Tibial artery (tissue), 4 donors: ENCODE measurements at regions not wholly inside any gene's neighbourhood (a gene's known extent, or its start where the extent isn't known, plus 50 kb on each side); places are given as distances from the start of the nearest gene placed in this dataset.
"Not testable (repeated sequence)": the region's sequence is repeated elsewhere in the genome, so short reads cannot be mapped to it uniquely, and the experiment has no call there.

Source experiments
- DNase-seq, 2 donors: peaks; one replicate each; pipeline ENCODE4 v3.0.0-alpha.2; 2019
- H3K27ac ChIP-seq, 2 donors: fragments of 200-600 bp; sonication (generic) in 1 of 2; 1 replicate in 1 of 2; 2 replicates in 1 of 2; pipeline ENCODE4 v1.5.1; 2018 to 2019; ENCODE audit warnings: mild to moderate bottlenecking in 1 of 2
- H3K27me3 ChIP-seq, 2 donors: fragments of 200-600 bp; sonication (generic) in 1 of 2; one replicate each; pipeline versions ENCODE4 v1.5.1 to v1.6.0; 2016 to 2019
- H3K36me3 ChIP-seq, 3 donors: fragments of 200-600 bp; sonication (generic) in 2 of 3; one replicate each; pipeline ENCODE4 v1.5.1; 2016 to 2019; ENCODE audit warnings: mild to moderate bottlenecking in 2 of 3
- H3K4me1 ChIP-seq, 4 donors: fragments of 200-600 bp; sonication (generic) in 2 of 4; 1 replicate in 3 of 4; 2 replicates in 1 of 4; pipeline ENCODE4 v1.5.1; 2016 to 2019
- H3K4me3 ChIP-seq, 2 donors: fragments of 200-600 bp; sonication (generic) in 1 of 2; 1 replicate in 1 of 2; 2 replicates in 1 of 2; pipeline ENCODE4 v1.5.1; 2018 to 2019; ENCODE audit warnings: mild to moderate bottlenecking in 2 of 2
- H3K9me3 ChIP-seq, 3 donors: fragments of 200-600 bp; sonication (generic) in 1 of 3; one replicate each; pipeline ENCODE4 v1.5.1; 2016 to 2019
- CTCF ChIP-seq, 2 experiments: fragments of 200-600 bp in 1 of 2; fragments of 450-650 bp in 1 of 2; IDR thresholded peaks; one replicate each; pipeline ENCODE4 v1.5.1; 2017 to 2019; ENCODE audit warnings: antibody characterized with exemption in 2 of 2, mild to moderate bottlenecking in 1 of 2, moderate library complexity in 1 of 2
- intact Hi-C: fragments of 100-400 bp; cut with DNase I; formaldehyde crosslinking; loops from one replicate; pipeline ENCODE4 v1.15.0; 2023; ENCODE audit warnings: low total_unique reads

GRCh38 chr14:46433381-46433780 lies 218.2 kb downstream of the RPL10L start:
- Histone ChIP-seq H3K36me3 (no peaks in the 10 kb centered on the region), H3K27me3 (no peaks in the 10 kb centered on the region), H3K9me3 (no peaks in the 10 kb centered on the region), H3K4me3 (no peak overlapping the region), H3K27ac (no peak overlapping the region), H3K4me1 (no peaks in the 10 kb centered on the region)
- DNase-seq, result no peak
- no peak for TF ChIP-seq CTCF (IDR thresholded peaks at IDR 0.05)
- intact Hi-C loops, result no loop called here

GRCh38 chr14:46432516-46432915 lies 219.1 kb downstream of the RPL10L start:
- intact Hi-C loops, result no loop called here
- Histone ChIP-seq H3K4me1 (no peaks in the 10 kb centered on the region), H3K4me3 (no peak overlapping the region), H3K27ac (no peak overlapping the region), H3K36me3 (no peaks in the 10 kb centered on the region), H3K9me3 (no peaks in the 10 kb centered on the region), H3K27me3 (no peaks in the 10 kb centered on the region)
- no peak for DNase-seq
- TF ChIP-seq CTCF (IDR thresholded peaks at IDR 0.05), result no peak

GRCh38 chr14:46417066-46417465 lies 234.5 kb downstream of the RPL10L start:
- Histone ChIP-seq H3K27me3 (no peaks in the 10 kb centered on the region), H3K4me1 (no peaks in the 10 kb centered on the region), H3K36me3 (no peaks in the 10 kb centered on the region), H3K27ac (no peak overlapping the region), H3K9me3 (peaks cover 0 to 3% (median 0%) of the 10 kb centered on the region in 3 donors), H3K4me3 (no peak overlapping the region)
- TF ChIP-seq CTCF (IDR thresholded peaks at IDR 0.05), result no peak
- intact Hi-C loops, result no loop called here
- no peak for DNase-seq

- Histone ChIP-seq H3K9me3 (no peaks in the 10 kb centered on the region), H3K4me1 (no peaks in the 10 kb centered on the region), H3K36me3 (no peaks in the 10 kb centered on the region), H3K27me3 (no peaks in the 10 kb centered on the region), H3K27ac (no peak overlapping the region), H3K4me3 (no peak overlapping the region)
- DNase-seq, result no peak
- intact Hi-C loops, result no loop called here
- TF ChIP-seq CTCF (IDR thresholded peaks at IDR 0.05), result no peak
Observed at GRCh38 chr14:46404865-46405811, 246.4 kb downstream of the RPL10L start.

- DNase-seq, H3K36me3 ChIP-seq, H3K9me3 ChIP-seq, H3K4me1 ChIP-seq, H3K27ac ChIP-seq, H3K27me3 ChIP-seq, intact Hi-C loops, H3K4me3 ChIP-seq: not testable (repeated sequence)
Observed at GRCh38 chr14:46402001-46402690, 249.4 kb downstream of the RPL10L start.

GRCh38 chr14:46401066-46401465 lies 250.5 kb downstream of the RPL10L start:
- no peak for TF ChIP-seq CTCF (IDR thresholded peaks at IDR 0.05)

More at GRCh38 chr14:46401066-46401465, 250.5 kb downstream of the RPL10L start:
- H3K27ac ChIP-seq, result no peak overlapping the region
- H3K36me3 ChIP-seq, result no peaks in the 10 kb centered on the region
- no peaks in the 10 kb centered on the region for H3K9me3 ChIP-seq
- DNase-seq, result no peak
- no peaks in the 10 kb centered on the region for H3K27me3 ChIP-seq
- no peak overlapping the region for H3K4me3 ChIP-seq
- intact Hi-C loops, result no loop called here
- no peaks in the 10 kb centered on the region for H3K4me1 ChIP-seq
